Neutrophil (primary cell): ENCODE measurements at regions not wholly inside any gene's neighbourhood (a gene's known extent, or its start where the extent isn't known, plus 50 kb on each side); places are given as distances from the start of the nearest gene placed in this dataset.

ENCODE experiments used
- H3K27ac ChIP-seq: fragments of 200-600 bp; sonication (generic); 2 replicates; pipeline ENCODE4 v1.5.1; 2016; ENCODE audit warnings: mild to moderate bottlenecking, moderate library complexity
- H3K27me3 ChIP-seq: fragments of 200-600 bp; sonication (generic); 2 replicates; pipeline ENCODE4 v1.6.0; 2016; ENCODE audit warnings: mild to moderate bottlenecking
- H3K36me3 ChIP-seq: fragments of 200-600 bp; sonication (generic); 2 replicates; pipeline ENCODE4 v1.5.1; 2017
- H3K4me1 ChIP-seq, 2 experiments: fragments of 200-600 bp in 1 of 2; sonication (generic) in 1 of 2; 1 replicate in 1 of 2; 2 replicates in 1 of 2; pipeline versions ENCODE4 v1.5.1 to v1.6.1; 2013 to 2016; ENCODE audit warnings: low read depth in 1 of 2, low read length in 1 of 2, mild to moderate bottlenecking in 1 of 2, moderate library complexity in 1 of 2; ENCODE audit not compliant: control insufficient read depth in 1 of 2, insufficient read depth in 1 of 2
- H3K4me3 ChIP-seq, 2 experiments: fragments of 200-600 bp in 1 of 2; sonication (generic) in 1 of 2; 1 replicate in 1 of 2; 2 replicates in 1 of 2; pipeline ENCODE4 v1.5.1; 2013 to 2016; ENCODE audit warnings: low read depth in 1 of 2, low read length in 1 of 2, mild to moderate bottlenecking in 1 of 2, moderate library complexity in 1 of 2
- H3K9me3 ChIP-seq: fragments of 200-600 bp; sonication (generic); 2 replicates; pipeline ENCODE4 v1.5.1; 2016
- CTCF ChIP-seq: fragments of 200-600 bp; sonication (generic); IDR thresholded peaks from 2 replicates; pipeline ENCODE4 v1.5.1; 2016; ENCODE audit warnings: antibody characterized with exemption

- Histone ChIP-seq H3K9me3 (no peaks in the 10 kb centered on the region), H3K27ac (no peak overlapping the region), H3K4me3 (no peak overlapping the region), H3K36me3 (no peaks in the 10 kb centered on the region), H3K27me3 (no peaks in the 10 kb centered on the region), H3K4me1 (no peaks in the 10 kb centered on the region)
- TF ChIP-seq CTCF = no peak
These were observed 99.4 kb upstream of the PTPN3 start for GRCh38 chr9:109597496-109597895.

GRCh38 chr9:109599131-109599530 lies 101.0 kb upstream of the PTPN3 start:
- H3K4me1 ChIP-seq = no peaks in the 10 kb centered on the region
- H3K27ac ChIP-seq = no peak overlapping the region
- no peaks in the 10 kb centered on the region for H3K27me3 ChIP-seq
- H3K9me3 ChIP-seq = no peaks in the 10 kb centered on the region
- no peaks in the 10 kb centered on the region for H3K36me3 ChIP-seq
- H3K4me3 ChIP-seq = no peak overlapping the region
- no peak for TF ChIP-seq CTCF

GRCh38 chr9:109599711-109600110 lies 101.6 kb upstream of the PTPN3 start:
- Histone ChIP-seq H3K27ac (no peak overlapping the region), H3K9me3 (no peaks in the 10 kb centered on the region), H3K27me3 (no peaks in the 10 kb centered on the region), H3K36me3 (no peaks in the 10 kb centered on the region), H3K4me1 (no peaks in the 10 kb centered on the region), H3K4me3 (no peak overlapping the region)
- no peak for TF ChIP-seq CTCF

- Histone ChIP-seq H3K27ac (no peak overlapping the region), H3K36me3 (no peaks in the 10 kb centered on the region), H3K9me3 (no peaks in the 10 kb centered on the region), H3K27me3 (no peaks in the 10 kb centered on the region), H3K4me3 (no peak overlapping the region), H3K4me1 (no peaks in the 10 kb centered on the region)
- TF ChIP-seq CTCF = no peak
These were observed 102.0 kb upstream of the PTPN3 start for GRCh38 chr9:109600142-109600541.

- Histone ChIP-seq H3K4me3 (no peak overlapping the region), H3K27me3 (no peaks in the 10 kb centered on the region), H3K36me3 (no peaks in the 10 kb centered on the region), H3K9me3 (no peaks in the 10 kb centered on the region), H3K27ac (no peak overlapping the region), H3K4me1 (no peaks in the 10 kb centered on the region)
- no peak for TF ChIP-seq CTCF
These were observed 103.1 kb upstream of the PTPN3 start for GRCh38 chr9:109601181-109601580.

GRCh38 chr9:109602987-109603386 lies 104.9 kb upstream of the PTPN3 start:
- Histone ChIP-seq H3K27me3 (no peaks in the 10 kb centered on the region), H3K36me3 (no peaks in the 10 kb centered on the region), H3K4me1 (no peaks in the 10 kb centered on the region), H3K27ac (no peak overlapping the region), H3K4me3 (no peak overlapping the region), H3K9me3 (no peaks in the 10 kb centered on the region)
- TF ChIP-seq CTCF = no peak
